CD4-positive, alpha-beta T cell (primary cell): ENCODE measurements at regions not wholly inside any gene's neighbourhood (a gene's known extent, or its start where the extent isn't known, plus 50 kb on each side); places are given as distances from the start of the nearest gene placed in this dataset.

Source experiments
- ATAC-seq: fragments of 200-7000 bp; cut with Tn5 transposase; one replicate; pipeline ENCODE4 v1.10.0; 2022; ENCODE audit warnings: mild to moderate bottlenecking; ENCODE audit not compliant: poor library complexity
- CTCF ChIA-PET: fragments of 350-600 bp; sonication (Branson Sonifier 250); formaldehyde crosslinking; loops from one replicate; lab custom pipeline; 2021; ENCODE audit warnings: antibody characterized with exemption, inconsistent platforms; lab: Charles Lee
- POLR2A ChIA-PET: fragments of 350-600 bp; sonication (Branson Sonifier 250); formaldehyde crosslinking; loops from one replicate; lab custom pipeline; 2021; ENCODE audit warnings: antibody characterized with exemption, inconsistent platforms; lab: Charles Lee
- DNase-seq, 14 experiments: peaks; one replicate each; pipeline ENCODE4 v3.0.0-alpha.2; 2013 to 2020; ENCODE audit warnings: mixed read lengths in 2 of 14
- H3K27ac ChIP-seq, 2 donors: one replicate each; pipeline versions ENCODE4 v1.5.1 to v1.7.0; 2013; ENCODE audit warnings: low read length in 2 of 2, low read depth in 1 of 2, mild to moderate bottlenecking in 1 of 2
- H3K27me3 ChIP-seq, 2 experiments: 1 replicate in 1 of 2; 2 replicates in 1 of 2; pipeline versions ENCODE4 v1.6.1 to v1.7.0; 2013; ENCODE audit warnings: low read length in 2 of 2, control low read depth in 1 of 2, mild to moderate bottlenecking in 1 of 2, moderate library complexity in 1 of 2; ENCODE audit not compliant: insufficient read depth in 2 of 2, control insufficient read depth in 1 of 2
- H3K36me3 ChIP-seq: one replicate; pipeline ENCODE4 v1.6.1; 2013; ENCODE audit warnings: low read length, control low read depth; ENCODE audit not compliant: insufficient read depth
- H3K4me1 ChIP-seq: one replicate; pipeline ENCODE4 v1.6.1; 2013; ENCODE audit warnings: low read length, control low read depth; ENCODE audit not compliant: insufficient read depth
- H3K4me3 ChIP-seq: one replicate; pipeline ENCODE4 v1.5.1; 2013; ENCODE audit warnings: mild to moderate bottlenecking, low read length, moderate library complexity
- H3K9me3 ChIP-seq, 2 experiments: 1 replicate in 1 of 2; 2 replicates in 1 of 2; pipeline versions ENCODE4 v1.6.1 to v1.7.0; 2013; ENCODE audit warnings: low read length in 2 of 2, mild to moderate bottlenecking in 2 of 2, control low read depth in 1 of 2, moderate library complexity in 1 of 2; ENCODE audit not compliant: control insufficient read depth in 1 of 2, insufficient read depth in 1 of 2
- H3K27ac Mint-ChIP-seq: one replicate; pipeline ENCODE4 v1.8.0; 2020; ENCODE audit warnings: mixed read lengths
- H3K27me3 Mint-ChIP-seq: one replicate; pipeline ENCODE4 v1.8.0; 2021; ENCODE audit warnings: mixed read lengths
- H3K36me3 Mint-ChIP-seq: one replicate; pipeline ENCODE4 v1.8.0; 2021; ENCODE audit warnings: low read depth, mixed read lengths
- H3K4me1 Mint-ChIP-seq: one replicate; pipeline ENCODE4 v1.8.0; 2021; ENCODE audit warnings: low read depth, mixed read lengths
- H3K4me3 Mint-ChIP-seq: one replicate; pipeline ENCODE4 v1.8.0; 2020; ENCODE audit warnings: mild to moderate bottlenecking, mixed read lengths
- H3K9me3 Mint-ChIP-seq: one replicate; pipeline ENCODE4 v1.8.0; 2020; ENCODE audit warnings: mixed read lengths
- intact Hi-C, 2 experiments: fragments of 100-400 bp; cut with DNase I in 1 of 2; cut with micrococcal nuclease in 1 of 2; formaldehyde crosslinking; loops; one replicate each; pipeline versions ENCODE4 v1.15.1 to v1.9.0; 2023 to 2025; cut with DNase I, micrococcal nuclease
- TF ChIP-seq, protein P1 (sequence below): fragments of 200-600 bp; IDR thresholded peaks from one replicate; pipeline ENCODE4 v1.8.0; 2022; ENCODE audit warnings: antibody characterized with exemption, mild to moderate bottlenecking

DNA sequence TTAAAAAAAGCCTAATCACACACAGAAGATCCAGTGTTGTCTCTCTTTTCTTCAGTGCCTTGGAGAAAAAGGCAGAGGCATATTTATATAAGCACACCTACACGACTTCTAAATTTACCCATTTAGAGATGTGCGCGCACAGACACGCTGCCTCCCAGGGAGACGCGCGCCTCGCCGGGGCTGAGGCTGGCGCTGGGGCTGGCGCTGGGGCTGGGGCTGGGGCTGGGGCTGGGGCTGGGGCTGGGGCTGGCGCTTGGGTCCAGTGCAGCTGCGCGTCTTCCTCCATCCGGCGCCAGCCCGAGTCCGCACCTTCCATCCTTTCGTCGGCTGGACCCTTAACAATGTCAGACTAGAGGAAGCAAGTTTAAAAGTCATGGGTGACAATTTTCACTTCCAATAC lies 118.4 kb upstream of the ARID2 start:
- Mint-ChIP-seq H3K27ac (no peak overlapping the region), H3K36me3 (no peaks in the 10 kb centered on the region), H3K27me3 (peaks cover 4% of the 10 kb centered on the region), H3K9me3 (no peaks in the 10 kb centered on the region), H3K4me3 (no peak overlapping the region), H3K4me1 (no peaks in the 10 kb centered on the region)
- CTCF ChIA-PET = no interaction called here
- intact Hi-C loops = no loop called here
- H3K4me1 ChIP-seq = no peaks in the 10 kb centered on the region
- H3K27me3 ChIP-seq = no peaks in the 10 kb centered on the region
- DNase-seq (no peak), ATAC-seq (no peak)
- no peak overlapping the region for H3K27ac ChIP-seq
- no peak overlapping the region for H3K4me3 ChIP-seq
- POLR2A ChIA-PET = no interaction called here
- peaks cover 0 to 3% of the 10 kb centered on the region in 2 experiments for H3K9me3 ChIP-seq
- TF ChIP-seq, protein P1, sequence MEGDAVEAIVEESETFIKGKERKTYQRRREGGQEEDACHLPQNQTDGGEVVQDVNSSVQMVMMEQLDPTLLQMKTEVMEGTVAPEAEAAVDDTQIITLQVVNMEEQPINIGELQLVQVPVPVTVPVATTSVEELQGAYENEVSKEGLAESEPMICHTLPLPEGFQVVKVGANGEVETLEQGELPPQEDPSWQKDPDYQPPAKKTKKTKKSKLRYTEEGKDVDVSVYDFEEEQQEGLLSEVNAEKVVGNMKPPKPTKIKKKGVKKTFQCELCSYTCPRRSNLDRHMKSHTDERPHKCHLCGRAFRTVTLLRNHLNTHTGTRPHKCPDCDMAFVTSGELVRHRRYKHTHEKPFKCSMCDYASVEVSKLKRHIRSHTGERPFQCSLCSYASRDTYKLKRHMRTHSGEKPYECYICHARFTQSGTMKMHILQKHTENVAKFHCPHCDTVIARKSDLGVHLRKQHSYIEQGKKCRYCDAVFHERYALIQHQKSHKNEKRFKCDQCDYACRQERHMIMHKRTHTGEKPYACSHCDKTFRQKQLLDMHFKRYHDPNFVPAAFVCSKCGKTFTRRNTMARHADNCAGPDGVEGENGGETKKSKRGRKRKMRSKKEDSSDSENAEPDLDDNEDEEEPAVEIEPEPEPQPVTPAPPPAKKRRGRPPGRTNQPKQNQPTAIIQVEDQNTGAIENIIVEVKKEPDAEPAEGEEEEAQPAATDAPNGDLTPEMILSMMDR = no peak
- no peaks in the 10 kb centered on the region for H3K36me3 ChIP-seq

- peaks cover 4% of the 10 kb centered on the region for H3K27me3 Mint-ChIP-seq
- Histone ChIP-seq H3K27ac (no peak overlapping the region), H3K4me1 (no peaks in the 10 kb centered on the region), H3K27me3 (no peaks in the 10 kb centered on the region), H3K36me3 (no peaks in the 10 kb centered on the region), H3K4me3 (no peak overlapping the region), H3K9me3 (no peaks in the 10 kb centered on the region)
- POLR2A ChIA-PET = no interaction called here
- no peaks in the 10 kb centered on the region for H3K36me3 Mint-ChIP-seq
- H3K27ac Mint-ChIP-seq = no peak overlapping the region
- no peak overlapping the region for H3K4me3 Mint-ChIP-seq
- no peaks in the 10 kb centered on the region for H3K9me3 Mint-ChIP-seq
- DNase-seq (no peak), ATAC-seq (no peak)
- CTCF ChIA-PET = no interaction called here
- TF ChIP-seq, protein P1 = no peak
- no peaks in the 10 kb centered on the region for H3K4me1 Mint-ChIP-seq
- intact Hi-C loops = no loop called here
These were observed 118.0 kb upstream of the ARID2 start for GRCh38 chr12:45611495-45611894.

DNA sequence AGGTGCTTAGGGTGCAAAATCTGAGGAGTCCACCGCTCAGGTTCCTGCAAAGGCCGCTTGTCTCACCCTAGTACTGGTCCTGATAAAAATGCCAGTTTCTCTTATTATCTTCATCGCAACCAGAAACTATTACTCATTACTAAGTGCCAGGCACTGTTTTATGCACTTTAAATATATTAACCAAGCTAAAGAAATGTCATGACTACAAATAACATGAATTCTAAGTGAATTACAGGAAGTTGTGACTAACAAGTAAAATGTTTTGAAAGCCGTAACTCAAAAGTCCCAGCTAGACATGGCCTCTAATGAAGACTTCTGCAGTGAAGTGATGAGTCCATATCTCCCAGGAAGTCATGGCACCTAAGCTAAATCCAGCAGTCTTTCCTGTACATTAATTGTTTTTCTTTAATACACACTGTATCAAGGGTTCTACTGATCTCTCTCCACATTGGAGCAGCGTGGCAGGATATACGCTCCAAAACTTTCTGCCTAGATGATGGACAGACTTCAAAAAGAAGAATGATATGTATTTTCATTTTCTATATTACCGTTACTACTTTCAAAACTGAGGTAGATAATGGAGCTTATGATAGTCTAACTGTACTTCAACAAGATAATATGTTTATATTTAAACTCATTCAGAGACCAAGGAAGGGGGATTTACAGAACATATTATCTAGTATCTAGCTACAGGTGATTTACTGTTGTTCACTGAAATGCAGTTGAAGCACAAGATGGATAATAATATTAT lies 117.3 kb upstream of the ARID2 start:
- intact Hi-C loops = no loop called here
- Histone ChIP-seq H3K4me1 (no peaks in the 10 kb centered on the region), H3K4me3 (no peak overlapping the region), H3K27ac (no peak overlapping the region), H3K36me3 (no peaks in the 10 kb centered on the region), H3K9me3 (no peaks in the 10 kb centered on the region), H3K27me3 (no peaks in the 10 kb centered on the region)
- no peak overlapping the region for H3K27ac Mint-ChIP-seq
- no peaks in the 10 kb centered on the region for H3K36me3 Mint-ChIP-seq
- no peaks in the 10 kb centered on the region for H3K9me3 Mint-ChIP-seq
- POLR2A ChIA-PET = no interaction called here
- TF ChIP-seq, protein P1 = no peak
- ATAC-seq = no peak
- H3K4me1 Mint-ChIP-seq = no peaks in the 10 kb centered on the region
- no peak overlapping the region for H3K4me3 Mint-ChIP-seq
- CTCF ChIA-PET = no interaction called here
- peaks cover 4% of the 10 kb centered on the region for H3K27me3 Mint-ChIP-seq
- peak in 1 of 14 experiments; percentile 8 for DNase-seq
